ENCODE measurements at regions not wholly inside any gene's neighbourhood (a gene's known extent, or its start where the extent isn't known, plus 50 kb on each side); places are given as distances from the start of the nearest gene placed in this dataset.
"Not testable (repeated sequence)": the region's sequence is repeated elsewhere in the genome, so short reads cannot be mapped to it uniquely, and the experiment has no call there.

- DNase-seq (ENCODE audit: low read depth in 1 of 2, low spot score in 2 of 2) (no peak), FAIRE-seq (no peak)
- Histone ChIP-seq H3K56ac (replicated peaks; ENCODE audit: insufficient read length, low read depth, low read length) (no peak overlapping the region), H4K91ac (replicated peaks; ENCODE audit: insufficient read length, low read length) (no peak overlapping the region), H3K4me2 (ENCODE audit: insufficient read depth in 1 of 2, low read depth in 2 of 2, low read length in 2 of 2) (no peak overlapping the region), H2BK20ac (ENCODE audit: low read length) (no peak overlapping the region), H2BK120ac (replicated peaks; ENCODE audit: low read depth, low read length) (no peak overlapping the region), H2AFZ (ENCODE audit: low read length) (no peak overlapping the region), H3K79me1 (ENCODE audit: low read depth, low read length) (no peaks in the 10 kb centered on the region), H2BK5ac (ENCODE audit: low read depth, low read length) (no peak overlapping the region), H2BK15ac (ENCODE audit: low read length) (no peak overlapping the region), H3K4ac (replicated peaks; ENCODE audit: insufficient read length, low read depth, low read length) (no peak overlapping the region), H3K9ac (replicated peaks in 1 of 4; ENCODE audit: extremely low read depth in 1 of 4, low read depth in 3 of 4, low read length in 3 of 4) (no peak overlapping the region), H3K27ac (ENCODE audit: low read depth, low read length) (no peak overlapping the region), H3K4me3 (ENCODE audit: extremely low read depth in 1 of 4, insufficient read depth in 2 of 4, low read depth in 3 of 4, low read length in 4 of 4) (no peak overlapping the region), H4K8ac (ENCODE audit: extremely low read depth, insufficient read depth, low read length) (no peak overlapping the region), H4K20me1 (replicated peaks in 1 of 2; ENCODE audit: control insufficient read depth in 1 of 2, insufficient read depth in 2 of 2, low read length in 2 of 2) (no peaks in the 10 kb centered on the region), H3K9me3 (ENCODE audit: insufficient read depth in 2 of 2, low read depth in 1 of 2, low read length in 1 of 2) (peaks cover 2 to 8% of the 10 kb centered on the region in 2 experiments; a peak in 1 of 4 replicates), H4K5ac (ENCODE audit: insufficient read length, low read depth, low read length) (no peak overlapping the region), H3K23me2 (ENCODE audit: low read depth, low read length) (no peaks in the 10 kb centered on the region), H3K23ac (ENCODE audit: insufficient read length) (no peak overlapping the region), H3K18ac (ENCODE audit: extremely low read depth, low read length) (no peak overlapping the region), H3K4me1 (replicated peaks in 1 of 4; ENCODE audit: control insufficient read depth in 3 of 4, insufficient read depth in 4 of 4, low read length in 3 of 4) (no peaks in the 10 kb centered on the region; a peak in 1 of 7 replicates), H2AK5ac (ENCODE audit: low read depth, low read length) (no peak overlapping the region), H3K14ac (ENCODE audit: insufficient read length) (no peak overlapping the region), H3K27me3 (replicated peaks in 1 of 4; ENCODE audit: control insufficient read depth in 3 of 4, extremely low read depth in 1 of 4, insufficient read depth in 3 of 4, low read length in 3 of 4) (no peaks in the 10 kb centered on the region), H2BK12ac (ENCODE audit: low read depth, low read length) (no peak overlapping the region), H3K79me2 (ENCODE audit: control insufficient read depth in 1 of 2, insufficient read depth in 2 of 2, low read length in 2 of 2) (no peaks in the 10 kb centered on the region), H3K36me3 (ENCODE audit: control insufficient read depth in 2 of 4, insufficient read depth in 4 of 4, low read length in 3 of 4) (no peaks in the 10 kb centered on the region)
- no peak for TF ChIP-seq CREB1 (IDR thresholded peaks at IDR 0.05)
- POLR2A ChIA-PET (ENCODE audit: partially characterized antibody): no interaction called here
- CTCF ChIA-PET (ENCODE audit: partially characterized antibody): interaction anchor here (1.1 kb wide), 1 partner anchor 19 kb away, joined by 4 read pairs; no protein-coding TSS in a partner anchor
- WGBS, 2 experiments (ENCODE audit: extremely low coverage in 1 of 2, insufficient coverage in 1 of 2, insufficient read length in 1 of 2, insufficient replicate concordance in 2 of 2, low coverage in 1 of 2, low lambda C conversion rate in 2 of 2, missing lambda C conversion rate in 1 of 2): 93% methylated on average over 3 of the region's 3 CpGs; no CpG with 5 or more reads in 1 of the 2 experiments
Observed at GRCh38 chr5:17065458-17065857, 129.4 kb upstream of the MYO10 start.

DNA sequence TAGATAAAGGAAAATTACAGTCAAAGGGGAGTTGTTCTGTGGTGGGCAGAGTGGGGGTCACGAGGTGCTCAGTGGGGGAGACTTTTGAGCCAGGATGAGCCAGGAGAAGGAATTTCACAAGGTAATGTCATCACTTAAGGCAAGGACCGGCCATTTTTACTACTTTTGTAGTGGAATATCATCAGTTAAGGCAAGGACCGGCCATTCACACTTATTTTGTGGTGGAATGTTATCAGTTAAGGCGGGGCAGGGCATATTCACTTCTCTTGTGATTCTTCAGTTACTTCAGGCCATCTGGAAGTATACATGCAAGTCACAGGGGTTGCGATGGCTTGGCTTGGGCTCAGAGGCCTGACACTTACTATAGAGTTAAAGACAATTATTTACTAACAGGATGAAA is 129.9 kb upstream of the MYO10 start:
- H3K23ac ChIP-seq (ENCODE audit: insufficient read length); POLR2A ChIA-PET (ENCODE audit: partially characterized antibody); H3K56ac ChIP-seq (replicated peaks; ENCODE audit: insufficient read length, low read depth, low read length); H2BK12ac ChIP-seq (ENCODE audit: low read depth, low read length); H3K14ac ChIP-seq (ENCODE audit: insufficient read length); H3K18ac ChIP-seq (ENCODE audit: extremely low read depth, low read length); H3K27me3 ChIP-seq (replicated peaks in 1 of 4; ENCODE audit: control insufficient read depth in 3 of 4, extremely low read depth in 1 of 4, insufficient read depth in 3 of 4, low read length in 3 of 4); H2BK120ac ChIP-seq (replicated peaks; ENCODE audit: low read depth, low read length); H3K9ac ChIP-seq (replicated peaks in 1 of 4; ENCODE audit: extremely low read depth in 1 of 4, low read depth in 3 of 4, low read length in 3 of 4); H3K4ac ChIP-seq (replicated peaks; ENCODE audit: insufficient read length, low read depth, low read length); DNase-seq (ENCODE audit: low read depth in 1 of 2, low spot score in 2 of 2); H4K91ac ChIP-seq (replicated peaks; ENCODE audit: insufficient read length, low read length); H4K20me1 ChIP-seq (replicated peaks in 1 of 2; ENCODE audit: control insufficient read depth in 1 of 2, insufficient read depth in 2 of 2, low read length in 2 of 2); H4K5ac ChIP-seq (ENCODE audit: insufficient read length, low read depth, low read length); H3K4me2 ChIP-seq (ENCODE audit: insufficient read depth in 1 of 2, low read depth in 2 of 2, low read length in 2 of 2); H3K4me1 ChIP-seq (replicated peaks in 1 of 4; ENCODE audit: control insufficient read depth in 3 of 4, insufficient read depth in 4 of 4, low read length in 3 of 4); H3K23me2 ChIP-seq (ENCODE audit: low read depth, low read length); H3K9me3 ChIP-seq (ENCODE audit: insufficient read depth in 2 of 2, low read depth in 1 of 2, low read length in 1 of 2); H2AFZ ChIP-seq (ENCODE audit: low read length); H3K4me3 ChIP-seq (ENCODE audit: extremely low read depth in 1 of 4, insufficient read depth in 2 of 4, low read depth in 3 of 4, low read length in 4 of 4); H3K79me1 ChIP-seq (ENCODE audit: low read depth, low read length); FAIRE-seq; H2BK5ac ChIP-seq (ENCODE audit: low read depth, low read length); H3K79me2 ChIP-seq (ENCODE audit: control insufficient read depth in 1 of 2, insufficient read depth in 2 of 2, low read length in 2 of 2); H2BK20ac ChIP-seq (ENCODE audit: low read length); H4K8ac ChIP-seq (ENCODE audit: extremely low read depth, insufficient read depth, low read length); H2BK15ac ChIP-seq (ENCODE audit: low read length); H3K36me3 ChIP-seq (ENCODE audit: control insufficient read depth in 2 of 4, insufficient read depth in 4 of 4, low read length in 3 of 4); H2AK5ac ChIP-seq (ENCODE audit: low read depth, low read length); H3K27ac ChIP-seq (ENCODE audit: low read depth, low read length): not testable (repeated sequence)
- 86% methylated on average over 5 of the region's 5 CpGs; no CpG with 5 or more reads in 1 of the 2 experiments for WGBS, 2 experiments (ENCODE audit: extremely low coverage in 1 of 2, insufficient coverage in 1 of 2, insufficient read length in 1 of 2, insufficient replicate concordance in 2 of 2, low coverage in 1 of 2, low lambda C conversion rate in 2 of 2, missing lambda C conversion rate in 1 of 2)
- CTCF ChIA-PET (ENCODE audit: partially characterized antibody): interaction anchor here (1.1 kb wide), 1 partner anchor 19 kb away, joined by 4 read pairs; no protein-coding TSS in a partner anchor

Measured in H1 (cell line).